ENCODE measurements at regions not wholly inside any gene's neighbourhood (a gene's known extent, or its start where the extent isn't known, plus 50 kb on each side); places are given as distances from the start of the nearest gene placed in this dataset.

DNA sequence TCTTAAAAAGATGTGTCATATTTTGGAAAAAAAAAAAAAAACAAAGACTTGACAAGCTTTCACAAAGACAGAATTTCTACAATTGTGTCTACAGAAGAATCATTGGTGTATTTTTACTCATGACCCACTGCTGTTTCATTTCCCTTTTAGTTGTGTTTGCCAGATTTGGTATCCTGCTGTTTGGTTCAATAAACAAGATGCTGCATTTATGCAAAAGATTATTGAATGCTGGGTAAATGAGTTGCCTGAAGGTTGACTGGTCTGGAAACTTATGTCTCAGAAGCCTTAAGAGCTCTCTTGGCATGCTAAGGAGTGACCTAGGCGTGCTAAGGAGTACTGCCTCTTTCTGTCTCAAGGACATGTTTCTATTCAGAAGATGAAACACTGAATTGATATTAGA lies 64.9 kb upstream of the NPY2R start:
- no peak overlapping the region for H3K27ac ChIP-seq
- H3K27me3 ChIP-seq, result no peaks in the 10 kb centered on the region
- no peak overlapping the region for H3K4me3 ChIP-seq
- no peaks in the 10 kb centered on the region for H3K36me3 ChIP-seq
- no peaks in the 10 kb centered on the region for H3K9me3 ChIP-seq
- no peaks in the 10 kb centered on the region for H3K4me1 ChIP-seq
- TF ChIP-seq, protein P1, sequence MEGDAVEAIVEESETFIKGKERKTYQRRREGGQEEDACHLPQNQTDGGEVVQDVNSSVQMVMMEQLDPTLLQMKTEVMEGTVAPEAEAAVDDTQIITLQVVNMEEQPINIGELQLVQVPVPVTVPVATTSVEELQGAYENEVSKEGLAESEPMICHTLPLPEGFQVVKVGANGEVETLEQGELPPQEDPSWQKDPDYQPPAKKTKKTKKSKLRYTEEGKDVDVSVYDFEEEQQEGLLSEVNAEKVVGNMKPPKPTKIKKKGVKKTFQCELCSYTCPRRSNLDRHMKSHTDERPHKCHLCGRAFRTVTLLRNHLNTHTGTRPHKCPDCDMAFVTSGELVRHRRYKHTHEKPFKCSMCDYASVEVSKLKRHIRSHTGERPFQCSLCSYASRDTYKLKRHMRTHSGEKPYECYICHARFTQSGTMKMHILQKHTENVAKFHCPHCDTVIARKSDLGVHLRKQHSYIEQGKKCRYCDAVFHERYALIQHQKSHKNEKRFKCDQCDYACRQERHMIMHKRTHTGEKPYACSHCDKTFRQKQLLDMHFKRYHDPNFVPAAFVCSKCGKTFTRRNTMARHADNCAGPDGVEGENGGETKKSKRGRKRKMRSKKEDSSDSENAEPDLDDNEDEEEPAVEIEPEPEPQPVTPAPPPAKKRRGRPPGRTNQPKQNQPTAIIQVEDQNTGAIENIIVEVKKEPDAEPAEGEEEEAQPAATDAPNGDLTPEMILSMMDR (IDR thresholded peaks at IDR 0.05), result no peak
- no peak for DNase-seq
- intact Hi-C loops (cut with DNase I), result no loop called here
- H3K9ac ChIP-seq (ENCODE audit: low read depth in 2 of 2, low read length in 2 of 2), result no peak overlapping the region
